NCI-H146 (cell line): ENCODE measurements at regions not wholly inside any gene's neighbourhood (a gene's known extent, or its start where the extent isn't known, plus 50 kb on each side); places are given as distances from the start of the nearest gene placed in this dataset.
"Not testable (repeated sequence)": the region's sequence is repeated elsewhere in the genome, so short reads cannot be mapped to it uniquely, and the experiment has no call there.

Source experiments
- DNase-seq: peaks from one replicate; lab custom pipeline; 2025; lab: John Stamatoyannopoulos, UW

GRCh38 chr10:33476757-33477273 is 142.3 kb upstream of the NRP1 start:
- no peak for DNase-seq

DNA sequence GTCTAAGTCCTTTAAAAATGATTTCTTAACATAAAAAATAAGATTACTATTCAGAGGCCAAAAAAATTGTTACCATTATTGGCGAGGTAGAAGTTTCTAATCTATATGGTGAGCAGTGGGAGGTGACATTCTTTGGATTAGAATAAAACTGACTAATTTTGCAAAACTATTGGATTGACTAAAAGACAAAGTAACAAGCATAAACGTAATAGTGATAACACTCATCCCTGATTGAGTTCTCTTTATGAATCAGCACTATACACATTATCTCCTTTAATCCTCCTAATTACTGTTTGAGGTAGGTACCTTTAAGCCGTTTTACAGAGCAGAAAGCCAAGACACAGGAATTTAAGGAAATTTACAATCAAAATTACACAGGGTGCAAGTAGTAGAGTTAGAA is 139.2 kb upstream of the NRP1 start:
- no peak for DNase-seq

GRCh38 chr10:33468006-33468405 is 133.5 kb upstream of the NRP1 start:
- not testable (repeated sequence) for DNase-seq

GRCh38 chr10:33465747-33466146 is 131.3 kb upstream of the NRP1 start:
- no peak for DNase-seq

DNA sequence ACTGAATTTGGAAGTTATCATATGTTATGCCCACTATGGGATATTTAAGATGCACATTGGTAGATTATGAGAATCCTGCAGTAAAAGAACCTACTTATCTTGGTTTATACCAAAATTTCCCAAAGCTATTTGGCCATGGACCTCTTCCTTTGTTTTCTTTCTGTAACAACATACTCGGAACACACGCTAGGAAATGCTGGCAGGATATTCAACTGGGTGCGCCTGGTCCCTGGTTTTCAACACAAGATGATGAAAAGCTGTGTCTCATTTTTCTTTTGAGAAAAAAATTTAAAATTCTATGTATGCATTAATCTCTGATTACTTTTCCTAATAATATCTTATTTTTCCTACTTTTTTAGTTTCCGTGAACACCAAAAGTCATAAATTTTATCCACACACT is 128.5 kb upstream of the NRP1 start:
- DNase-seq = no peak

DNA sequence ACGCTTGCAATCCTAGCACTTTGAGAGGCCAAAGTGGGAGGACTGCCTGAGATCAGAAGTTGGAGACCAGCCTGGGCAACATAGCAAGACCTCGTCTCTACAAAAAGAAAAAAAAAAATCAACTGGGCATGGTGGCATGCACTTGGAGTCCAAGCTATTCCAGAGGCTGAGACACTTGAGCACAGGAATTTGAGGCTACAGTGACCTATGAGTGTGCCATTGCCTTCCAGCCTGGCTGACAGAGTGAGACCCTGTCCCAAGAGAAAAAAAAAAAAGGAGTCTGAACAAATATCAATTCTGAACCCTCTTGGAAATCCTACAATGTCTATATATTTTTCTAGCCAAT is 126.8 kb upstream of the NRP1 start:
- no peak for DNase-seq

DNA sequence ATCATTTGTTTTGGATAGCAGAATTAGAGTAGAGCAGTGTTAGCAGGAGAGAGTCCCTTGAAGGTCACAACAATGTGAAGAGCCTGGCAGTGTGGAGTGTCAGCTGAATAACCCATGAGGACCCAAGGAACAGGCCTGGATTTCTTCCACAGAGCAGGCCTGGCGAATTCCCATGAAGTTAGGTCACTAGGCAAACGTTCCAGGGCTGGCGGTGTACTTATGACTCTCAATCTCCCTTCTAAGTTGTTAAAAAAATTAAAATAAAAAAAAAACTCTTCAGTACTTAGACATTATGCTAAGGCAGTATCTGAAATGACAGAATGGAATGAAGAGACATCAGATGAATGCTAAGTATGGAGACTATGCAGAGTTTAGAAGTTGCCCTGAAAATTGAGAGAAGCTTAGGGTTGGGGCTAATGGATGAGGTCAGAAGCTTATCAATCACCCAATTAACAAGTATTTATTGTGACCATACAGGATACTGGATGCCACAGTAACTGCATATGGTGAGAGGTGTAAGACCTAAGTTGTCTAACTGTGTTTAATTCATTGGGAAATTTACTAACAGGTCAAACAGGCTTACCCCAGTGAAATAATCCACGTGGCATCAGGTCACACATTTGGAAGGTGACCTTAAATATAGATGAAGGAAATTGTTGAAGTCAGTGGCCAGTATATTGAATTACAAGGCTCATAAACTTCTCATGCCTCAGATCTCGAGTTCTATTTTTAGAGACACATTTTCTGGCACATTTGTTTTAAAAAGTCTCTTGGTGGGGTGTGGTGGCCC is 126.2 kb upstream of the NRP1 start:
- no peak for DNase-seq

DNA sequence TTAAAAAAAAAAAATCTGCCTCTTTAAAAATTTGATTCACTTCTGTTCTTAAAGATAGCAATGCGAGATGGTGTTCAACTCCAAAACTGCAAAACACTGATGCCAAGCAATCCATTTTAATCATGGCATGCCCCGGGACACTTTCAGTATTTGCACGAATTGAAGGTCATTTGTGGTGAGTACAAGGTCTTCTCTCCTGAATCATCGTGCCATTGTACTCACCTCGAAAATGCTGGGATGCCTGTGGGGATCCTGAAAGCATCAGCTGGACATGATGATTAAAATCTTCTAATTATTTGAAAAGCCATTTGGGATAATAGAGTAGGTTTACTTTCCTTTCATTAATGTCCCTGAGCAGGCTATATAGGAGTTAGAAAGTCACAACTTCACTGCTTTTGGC is 125.1 kb upstream of the NRP1 start:
- peak; percentile 74 for DNase-seq

- no peak for DNase-seq
These were observed 120.6 kb upstream of the NRP1 start for GRCh38 chr10:33455029-33455428.

GRCh38 chr10:33454554-33454953 is 120.1 kb upstream of the NRP1 start:
- DNase-seq = no peak

DNA sequence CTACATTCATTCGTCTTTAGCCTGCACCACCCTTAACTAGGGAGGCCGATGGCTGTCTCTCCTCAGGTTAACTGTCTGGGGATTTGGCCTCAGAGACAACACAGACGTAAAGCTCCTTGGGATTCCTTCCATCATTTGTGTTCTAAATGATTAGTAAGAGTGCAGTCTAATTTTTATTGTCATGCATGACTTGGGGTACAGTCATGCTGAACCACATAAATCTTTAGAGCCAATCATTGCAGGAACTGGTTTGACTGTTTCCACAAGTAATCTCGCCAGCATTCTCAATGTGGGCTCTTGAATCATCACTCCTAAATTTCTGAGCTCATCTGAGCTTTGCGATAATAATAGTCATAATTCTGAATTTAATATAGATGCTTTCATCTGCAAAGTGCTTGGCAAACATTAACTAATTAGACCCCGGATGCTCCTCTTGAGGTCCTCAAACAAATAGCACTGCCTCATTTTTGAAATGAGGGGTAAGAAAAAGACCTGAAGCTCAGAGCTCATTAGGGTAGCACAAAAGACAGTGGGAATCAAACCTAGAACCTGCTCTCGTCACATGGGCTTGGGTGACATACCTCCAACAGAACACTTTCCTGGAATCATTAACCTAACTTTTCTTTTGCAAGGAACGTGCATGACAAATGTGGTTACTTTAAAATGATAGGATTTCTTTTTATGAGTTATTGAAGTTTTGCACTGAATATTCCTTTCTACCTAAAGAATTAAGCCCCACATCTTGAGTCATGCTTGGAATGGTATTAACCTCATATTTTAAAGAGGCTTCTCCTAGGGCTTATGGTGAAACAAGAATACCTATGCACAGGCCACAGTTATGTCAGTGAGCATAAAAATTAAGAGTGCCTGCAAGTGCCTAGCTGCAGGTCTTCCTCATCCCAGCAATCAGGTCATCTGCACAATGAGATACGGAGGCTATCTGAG is 118.9 kb upstream of the NRP1 start:
- DNase-seq = peak; percentile 6

DNA sequence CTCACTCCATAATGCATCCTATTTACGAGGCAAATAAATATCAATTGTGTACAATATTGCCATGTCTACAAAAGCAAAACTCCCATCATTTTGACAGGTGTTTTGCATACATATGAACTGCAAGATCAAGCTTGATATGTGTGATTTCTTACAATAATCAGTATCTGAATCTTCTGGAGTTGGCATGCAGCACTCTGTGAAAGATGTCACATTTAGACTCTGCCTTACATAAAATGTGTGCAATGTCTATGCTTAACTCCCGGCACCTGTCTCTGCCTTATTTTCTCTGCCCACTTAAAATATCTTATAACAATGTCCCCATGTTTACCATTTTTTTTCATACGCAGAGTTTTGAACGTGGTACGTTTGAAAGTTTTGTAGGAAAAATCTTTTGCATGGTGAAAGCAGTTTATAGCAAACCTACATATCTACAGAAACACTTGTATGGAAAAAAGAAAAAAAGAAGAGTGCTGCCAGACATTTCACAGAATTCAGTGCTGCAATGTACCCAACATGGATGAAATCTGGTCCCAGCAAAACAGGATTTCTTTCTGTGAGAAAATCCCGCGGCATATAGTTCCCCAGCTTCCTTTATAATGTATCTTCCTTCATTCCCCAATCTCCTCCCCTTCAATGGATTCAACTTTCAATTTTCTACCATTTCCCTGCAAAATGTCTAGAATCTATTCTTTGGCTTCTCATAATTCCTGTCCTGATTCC is 114.1 kb upstream of the NRP1 start:
- no peak for DNase-seq

DNA sequence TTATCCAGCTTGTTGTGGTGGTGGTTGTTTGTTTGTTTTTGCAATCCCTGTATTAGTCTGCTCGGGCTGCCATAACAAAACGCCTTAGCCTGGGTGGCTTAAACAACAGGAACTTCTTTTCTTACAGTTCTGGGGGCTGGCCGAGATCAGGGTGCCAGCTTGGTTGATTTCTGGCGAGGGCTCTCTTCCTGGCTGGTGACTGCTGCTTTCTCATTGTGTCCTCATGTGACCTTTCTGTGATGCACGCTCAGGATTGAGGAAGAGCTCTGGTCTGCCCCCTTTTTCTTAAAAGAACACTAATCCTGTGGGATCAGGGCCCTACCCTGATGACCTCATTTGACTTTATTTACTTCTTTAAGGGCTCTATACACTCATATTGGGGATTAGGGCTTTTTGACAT is 107.1 kb upstream of the NRP1 start:
- no peak for DNase-seq

GRCh38 chr10:33434933-33435332 is 100.5 kb upstream of the NRP1 start:
- DNase-seq = no peak

DNA sequence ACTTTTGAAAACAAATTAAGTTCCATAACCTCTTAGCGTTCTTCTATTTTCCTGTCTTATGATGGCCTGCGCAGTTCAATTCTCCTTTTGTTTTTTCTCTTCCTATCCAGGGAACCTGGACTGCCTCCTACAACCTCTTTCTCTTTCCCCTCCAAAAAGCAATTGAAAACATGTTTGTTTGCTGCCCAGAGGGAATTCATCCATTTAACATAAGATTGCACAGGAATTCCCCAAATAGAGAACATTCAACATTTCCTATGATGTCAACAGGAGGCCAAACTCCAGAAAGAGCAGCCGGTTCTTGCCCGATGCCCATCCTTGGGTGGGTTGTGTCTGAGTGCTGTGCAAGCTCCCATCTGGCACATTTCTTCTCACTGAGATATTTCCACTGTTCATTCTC is 94.2 kb upstream of the NRP1 start:
- DNase-seq = no peak

DNA sequence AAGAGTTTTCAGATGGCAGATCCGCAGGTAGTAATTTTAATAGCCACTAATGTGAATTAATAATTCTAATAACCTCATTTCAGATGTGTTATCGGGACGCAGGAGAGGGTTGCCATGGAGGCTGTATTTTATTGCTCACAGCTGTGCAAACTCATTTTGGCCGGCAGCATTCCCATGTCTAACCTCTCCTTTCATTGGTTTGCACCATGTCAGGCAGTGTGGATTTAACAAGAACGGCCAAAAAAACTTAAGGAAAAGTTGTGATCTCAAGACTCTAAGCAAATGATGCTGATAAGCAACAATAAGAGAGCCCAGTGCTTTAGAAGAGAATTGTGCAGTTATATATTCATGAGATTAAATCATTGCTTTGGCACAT is 88.7 kb upstream of the NRP1 start:
- DNase-seq = peak; percentile 91

DNA sequence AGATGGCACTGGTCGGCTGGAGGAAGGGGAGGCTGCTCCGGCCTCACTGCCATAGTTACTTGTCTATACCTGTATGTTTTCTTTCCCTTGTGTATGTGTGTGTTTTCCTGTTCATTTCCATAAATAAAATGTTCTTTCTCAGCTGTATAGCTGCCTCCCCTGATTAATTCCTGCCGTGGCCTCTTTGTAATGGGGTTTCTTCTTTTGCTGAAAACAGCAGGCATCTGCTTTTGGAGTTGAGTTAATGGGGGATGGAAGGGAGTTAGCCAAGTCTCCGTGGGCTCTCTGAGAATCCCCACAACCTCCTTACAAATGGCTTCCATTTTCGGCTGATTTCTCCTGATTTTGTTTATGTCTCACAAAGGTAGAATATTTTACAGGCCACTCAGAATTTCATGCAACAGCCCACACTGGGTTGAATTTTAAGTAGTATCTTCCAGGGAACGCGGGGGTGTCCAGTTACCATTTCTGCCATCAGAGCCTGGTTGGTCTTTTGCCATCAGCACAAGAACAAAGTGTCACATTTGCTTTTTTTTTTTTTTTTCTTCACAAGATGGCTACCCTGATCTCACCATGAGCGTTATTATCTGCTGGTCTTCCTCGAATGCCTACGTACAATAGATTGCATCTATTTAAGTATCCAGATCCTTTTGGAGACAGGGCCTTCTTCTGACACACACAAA is 88.1 kb upstream of the NRP1 start:
- peak; percentile 91 for DNase-seq

GRCh38 chr10:33421789-33422462 is 87.5 kb upstream of the NRP1 start:
- DNase-seq = peak; percentile 19

DNA sequence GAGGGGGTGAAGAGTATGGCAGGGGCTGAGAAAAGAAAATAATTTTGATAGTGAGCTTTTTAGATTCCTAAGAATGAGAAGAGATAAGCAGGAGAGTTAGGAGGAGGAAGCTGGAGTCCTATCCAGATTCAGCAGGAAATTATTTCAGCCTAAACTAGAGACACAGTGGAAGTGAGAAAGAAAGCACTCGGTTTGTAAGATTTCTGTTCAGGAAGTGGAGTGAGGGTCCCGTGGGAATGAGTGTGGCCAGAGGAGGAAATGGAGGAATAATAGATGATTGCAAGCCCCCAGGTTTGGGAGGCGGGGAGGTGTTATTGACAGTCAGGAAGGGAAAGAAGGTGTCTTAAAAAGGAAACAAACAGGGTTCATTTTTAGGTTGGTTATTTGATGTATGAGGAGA is 84.8 kb upstream of the NRP1 start:
- DNase-seq = no peak

DNA sequence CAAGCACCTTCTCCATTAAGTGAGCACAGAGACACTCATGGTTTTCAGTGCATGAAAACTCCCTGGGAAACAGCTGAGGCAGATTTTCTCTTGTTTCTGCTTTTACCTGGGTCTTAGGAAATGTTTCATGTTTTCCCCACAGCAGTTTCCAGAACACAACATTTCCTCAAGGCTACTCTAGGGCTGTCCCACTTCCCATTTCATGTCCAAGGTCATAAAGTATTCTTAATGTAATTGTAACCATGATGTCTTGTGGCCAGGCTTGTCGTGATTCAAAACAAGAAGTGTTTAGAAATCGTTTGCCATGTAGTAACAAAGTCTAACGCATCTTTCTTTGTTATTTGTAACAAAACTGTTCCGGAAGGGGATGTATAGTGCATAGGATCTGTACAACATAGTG is 83.8 kb upstream of the NRP1 start:
- DNase-seq = no peak

DNA sequence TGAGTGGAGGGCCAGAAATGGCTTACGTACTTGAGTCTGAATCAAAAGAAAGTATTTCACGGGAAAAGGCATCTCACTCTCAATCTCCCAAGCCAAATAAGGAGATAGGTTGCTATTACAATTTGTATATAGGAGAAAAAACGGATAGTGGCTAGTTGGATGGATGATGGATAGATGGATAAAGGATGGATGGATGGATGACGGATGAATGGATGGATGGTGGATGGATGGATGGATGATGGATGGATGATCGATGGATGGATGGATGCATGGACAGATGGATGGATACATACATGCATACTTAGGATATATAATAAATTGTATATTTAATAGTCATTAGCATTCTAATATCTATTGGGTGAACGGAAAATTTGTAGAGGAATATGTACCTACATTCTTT is 82.2 kb upstream of the NRP1 start:
- DNase-seq = no peak
